Bronchial epithelial cell (primary cell): ENCODE measurements at regions not wholly inside any gene's neighbourhood (a gene's known extent, or its start where the extent isn't known, plus 50 kb on each side); places are given as distances from the start of the nearest gene placed in this dataset.

Experiments used
- DNase-seq: peaks from one replicate; pipeline ENCODE4 v3.0.0-alpha.2; 2010; ENCODE audit warnings: low read depth
- FAIRE-seq: peaks from 2 replicates; lab custom pipeline; 2011; peaks lifted over from hg19 to GRCh38; lab: Jason Lieb, UNC
- H3K27me3 ChIP-seq: 2 replicates; pipeline ENCODE4 v1.5.1; 2011; ENCODE audit warnings: low read length; ENCODE audit not compliant: control insufficient read depth, insufficient read depth
- H3K36me3 ChIP-seq: 2 replicates; pipeline ENCODE4 v1.5.1; 2011; ENCODE audit warnings: low read length; ENCODE audit not compliant: control insufficient read depth, insufficient read depth
- H3K4me3 ChIP-seq: 2 replicates; pipeline ENCODE4 v1.5.1; 2011; ENCODE audit warnings: mild to moderate bottlenecking, low read depth, low read length, control low read depth
- TF ChIP-seq, protein P1 (sequence below): IDR thresholded peaks from 2 replicates; pipeline ENCODE4 v1.5.1; 2011; ENCODE audit warnings: mild to moderate bottlenecking, moderate library complexity, low read length, control low read depth, inconsistent platforms; ENCODE audit not compliant: insufficient read depth, severe bottlenecking

DNA sequence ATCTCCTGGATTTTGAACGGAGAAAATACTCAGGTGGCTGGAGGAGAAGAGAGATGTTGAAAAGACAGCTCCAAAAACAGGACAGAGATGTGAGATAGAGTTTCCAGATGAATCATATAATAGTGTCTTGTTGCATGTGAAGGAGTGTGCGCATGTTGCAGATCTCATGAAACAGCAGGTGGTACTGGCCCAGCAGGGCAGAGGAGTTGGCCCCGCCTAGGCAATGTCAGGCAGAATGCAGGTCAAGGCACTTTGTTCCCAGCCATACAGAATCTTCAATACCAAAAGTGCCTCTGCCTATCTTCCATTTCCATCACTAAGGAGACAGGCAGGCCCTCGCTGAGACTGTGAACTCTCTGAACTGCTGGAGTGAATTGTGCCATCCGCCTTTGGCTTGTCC is 63.9 kb upstream of the FAT1 start:
- no peaks in the 10 kb centered on the region for H3K36me3 ChIP-seq
- FAIRE-seq (no peak), DNase-seq (no peak)
- no peak overlapping the region for H3K4me3 ChIP-seq
- no peaks in the 10 kb centered on the region for H3K27me3 ChIP-seq
- TF ChIP-seq, protein P1, sequence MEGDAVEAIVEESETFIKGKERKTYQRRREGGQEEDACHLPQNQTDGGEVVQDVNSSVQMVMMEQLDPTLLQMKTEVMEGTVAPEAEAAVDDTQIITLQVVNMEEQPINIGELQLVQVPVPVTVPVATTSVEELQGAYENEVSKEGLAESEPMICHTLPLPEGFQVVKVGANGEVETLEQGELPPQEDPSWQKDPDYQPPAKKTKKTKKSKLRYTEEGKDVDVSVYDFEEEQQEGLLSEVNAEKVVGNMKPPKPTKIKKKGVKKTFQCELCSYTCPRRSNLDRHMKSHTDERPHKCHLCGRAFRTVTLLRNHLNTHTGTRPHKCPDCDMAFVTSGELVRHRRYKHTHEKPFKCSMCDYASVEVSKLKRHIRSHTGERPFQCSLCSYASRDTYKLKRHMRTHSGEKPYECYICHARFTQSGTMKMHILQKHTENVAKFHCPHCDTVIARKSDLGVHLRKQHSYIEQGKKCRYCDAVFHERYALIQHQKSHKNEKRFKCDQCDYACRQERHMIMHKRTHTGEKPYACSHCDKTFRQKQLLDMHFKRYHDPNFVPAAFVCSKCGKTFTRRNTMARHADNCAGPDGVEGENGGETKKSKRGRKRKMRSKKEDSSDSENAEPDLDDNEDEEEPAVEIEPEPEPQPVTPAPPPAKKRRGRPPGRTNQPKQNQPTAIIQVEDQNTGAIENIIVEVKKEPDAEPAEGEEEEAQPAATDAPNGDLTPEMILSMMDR = no peak

DNA sequence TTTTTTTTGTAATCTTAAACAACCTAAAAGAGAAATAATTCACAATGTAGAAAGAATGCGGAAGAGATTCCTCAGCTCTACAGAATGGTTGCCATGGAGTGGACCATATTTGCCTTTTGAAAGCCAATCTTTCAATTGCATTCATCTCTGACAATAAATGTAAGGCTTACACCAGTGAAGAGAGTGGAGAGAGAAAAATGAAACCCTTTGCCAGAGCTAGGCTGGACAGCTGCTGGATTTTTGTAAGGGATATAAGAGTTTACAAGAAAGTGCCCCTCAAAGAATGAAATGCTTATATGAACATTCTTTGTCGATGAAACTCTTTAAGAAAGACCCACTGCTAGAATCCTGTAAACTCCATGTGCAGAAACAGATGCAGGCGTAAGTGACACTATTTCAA is 66.0 kb upstream of the FAT1 start:
- peak; percentile 37 for DNase-seq
- Histone ChIP-seq H3K36me3 (no peaks in the 10 kb centered on the region), H3K4me3 (no peak overlapping the region), H3K27me3 (no peaks in the 10 kb centered on the region)
- no peak for FAIRE-seq
- TF ChIP-seq, protein P1 = no peak

DNA sequence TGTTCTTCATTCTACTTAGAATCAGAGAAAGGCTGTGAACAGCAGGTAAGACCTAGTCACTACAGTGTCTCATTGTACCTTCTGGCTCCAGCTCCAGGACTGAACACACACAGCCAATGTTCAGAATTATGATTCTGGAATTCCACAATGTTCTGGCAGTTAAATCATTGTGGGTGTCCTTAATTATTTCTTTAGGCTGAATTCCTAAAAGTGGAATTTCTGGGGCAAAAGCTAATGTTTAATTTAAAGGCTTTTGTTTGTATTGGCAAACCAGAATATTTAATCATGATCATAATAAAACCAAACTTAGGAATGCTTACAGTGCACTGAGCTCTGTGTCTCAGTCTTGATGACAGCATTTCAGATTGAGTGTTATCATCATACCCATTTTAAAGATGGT is 67.0 kb upstream of the FAT1 start:
- TF ChIP-seq, protein P1 = no peak
- FAIRE-seq = no peak
- H3K36me3 ChIP-seq = no peaks in the 10 kb centered on the region
- H3K4me3 ChIP-seq = no peak overlapping the region
- H3K27me3 ChIP-seq = no peaks in the 10 kb centered on the region
- no peak for DNase-seq

DNA sequence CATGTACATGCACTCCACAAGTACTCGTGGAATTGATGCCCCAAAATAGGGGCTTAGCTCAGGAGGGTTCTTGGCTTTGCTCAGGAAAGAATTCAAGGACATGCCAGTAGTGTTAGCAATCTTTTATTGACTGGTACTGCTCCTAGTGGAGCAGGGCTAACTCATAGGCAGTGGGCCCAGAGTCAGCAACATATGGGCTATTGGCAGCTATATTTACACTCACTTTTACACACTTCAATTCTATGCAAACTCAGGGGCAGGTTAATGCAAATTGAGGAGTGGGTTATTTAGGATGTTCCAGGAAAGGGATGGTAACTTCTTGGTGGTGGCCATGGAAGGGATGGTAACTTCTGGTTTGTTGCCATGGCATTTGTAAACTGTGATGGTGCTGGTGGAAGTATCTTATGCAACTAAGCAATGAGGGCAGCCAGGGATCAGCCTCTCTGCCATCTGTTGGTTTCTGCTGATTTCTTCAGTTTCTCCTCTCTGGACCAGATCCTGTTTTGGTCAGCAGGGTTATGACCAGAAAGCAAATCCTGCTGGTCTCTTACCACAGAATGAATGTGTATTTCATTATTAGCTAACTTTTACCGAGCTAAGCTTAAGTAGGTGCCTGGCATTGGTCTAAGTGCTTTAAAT is 69.2 kb upstream of the FAT1 start:
- no peaks in the 10 kb centered on the region for H3K36me3 ChIP-seq
- H3K4me3 ChIP-seq = no peak overlapping the region
- H3K27me3 ChIP-seq = no peaks in the 10 kb centered on the region
- TF ChIP-seq, protein P1 = no peak
- DNase-seq (no peak), FAIRE-seq (no peak)

DNA sequence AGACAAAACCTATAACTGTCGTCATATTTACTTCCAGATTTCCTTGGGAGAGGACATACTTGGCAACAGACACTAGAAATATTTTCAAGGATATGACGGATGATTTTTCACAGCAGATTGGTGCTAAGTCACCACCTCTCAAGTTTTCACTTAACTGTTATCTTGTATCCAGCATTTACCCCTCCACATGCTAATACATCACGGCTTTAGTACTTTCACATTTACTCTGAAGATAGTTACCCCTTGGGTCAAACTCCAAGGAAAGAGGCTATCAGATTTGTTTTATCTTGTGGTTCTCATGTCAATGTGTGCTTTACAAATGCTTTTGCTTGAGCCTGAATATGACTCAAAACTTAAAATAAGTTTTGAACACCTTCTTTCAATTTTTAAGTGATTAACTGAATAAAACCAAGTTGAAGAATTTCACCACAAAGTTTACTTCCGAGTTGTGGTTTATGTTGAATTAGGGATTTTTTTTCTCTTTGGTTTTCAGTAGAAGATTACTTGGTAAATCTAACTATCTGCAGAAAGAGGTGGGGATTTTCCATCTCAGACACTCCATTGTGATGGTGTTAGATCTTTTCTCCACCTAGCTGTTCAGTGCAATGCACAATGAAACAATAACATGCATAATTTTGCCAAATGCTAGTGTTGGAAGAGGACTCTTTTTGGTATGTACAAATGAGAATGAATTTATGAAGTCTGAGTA is 75.4 kb upstream of the FAT1 start:
- H3K4me3 ChIP-seq = no peak overlapping the region
- FAIRE-seq (no peak), DNase-seq (peak; percentile 18)
- H3K27me3 ChIP-seq = no peaks in the 10 kb centered on the region
- no peaks in the 10 kb centered on the region for H3K36me3 ChIP-seq
- TF ChIP-seq, protein P1 = no peak
